NCI-H2081 (cell line): ENCODE measurements at regions not wholly inside any gene's neighbourhood (a gene's known extent, or its start where the extent isn't known, plus 50 kb on each side); places are given as distances from the start of the nearest gene placed in this dataset.
"Not testable (repeated sequence)": the region's sequence is repeated elsewhere in the genome, so short reads cannot be mapped to it uniquely, and the experiment has no call there.

Experiments used
- DNase-seq, 2 experiments: peaks; one replicate each; lab custom pipeline; 2025; lab: John Stamatoyannopoulos, UW

DNA sequence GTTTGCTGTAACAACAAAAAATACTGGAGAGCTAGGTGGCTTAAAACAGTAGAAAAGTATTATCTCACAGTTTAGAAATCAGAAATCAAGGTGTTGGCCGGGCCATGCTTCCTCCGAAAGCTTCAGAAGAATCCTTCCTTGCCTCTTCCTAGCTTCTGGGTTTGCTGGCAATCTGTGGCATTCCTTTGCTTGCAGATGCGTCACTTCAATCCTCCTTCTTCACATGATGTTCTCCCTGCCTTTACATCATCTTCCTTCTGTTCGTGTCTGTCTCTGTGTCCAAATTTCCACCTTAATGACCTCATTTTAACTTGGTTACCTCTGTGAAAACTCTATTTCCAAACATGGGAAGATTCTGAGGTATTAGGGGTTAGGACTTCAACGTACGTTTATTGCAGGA, 90.4 kb upstream of the CHD1 start:
- no peak for DNase-seq

GRCh38 chr5:99010294-99010693, 81.5 kb upstream of the CHD1 start:
- DNase-seq, result no peak

GRCh38 chr5:99008009-99008408, 79.2 kb upstream of the CHD1 start:
- DNase-seq, result not testable (repeated sequence)

DNA sequence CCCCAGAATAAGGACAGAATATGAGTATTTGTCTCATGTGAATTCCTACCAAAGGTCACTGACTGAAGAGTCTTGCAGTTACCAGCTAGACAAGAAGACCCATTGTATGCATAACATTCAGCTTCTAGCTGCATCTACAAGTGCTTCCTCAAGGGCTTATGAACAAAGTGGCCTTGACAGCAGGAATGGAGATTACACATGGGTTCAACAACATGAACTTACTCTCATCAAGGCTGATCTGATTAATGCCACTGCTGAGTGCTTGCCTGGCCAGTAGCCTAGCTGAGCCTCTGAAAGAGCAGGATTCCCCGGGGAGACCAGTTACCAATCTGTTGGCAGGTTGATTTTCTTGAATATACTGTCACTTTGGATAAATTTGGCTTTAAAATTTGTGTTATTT, 76.7 kb upstream of the CHD1 start:
- DNase-seq, result no peak

DNA sequence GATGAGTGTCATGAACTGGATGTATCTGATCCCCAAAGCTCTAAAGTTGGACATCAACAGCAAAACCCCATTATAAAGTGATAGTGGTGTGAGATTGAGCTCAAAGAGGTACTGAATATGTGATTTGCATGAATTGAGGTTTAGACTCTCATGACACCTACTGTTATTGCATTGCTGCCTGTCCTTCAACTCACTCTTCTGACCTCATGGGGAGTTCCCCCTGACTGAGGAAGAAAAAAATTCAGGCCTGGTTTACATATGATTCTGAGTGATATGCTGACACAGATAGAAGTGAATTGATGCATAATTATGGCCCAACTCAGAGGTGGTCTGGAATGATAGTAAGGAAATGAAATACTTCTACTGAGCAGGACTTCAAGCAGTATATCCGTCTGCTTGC, 76.2 kb upstream of the CHD1 start:
- no peak for DNase-seq

- DNase-seq, result no peak
Measured at GRCh38 chr5:99000876-99001275, 72.1 kb upstream of the CHD1 start.

DNA sequence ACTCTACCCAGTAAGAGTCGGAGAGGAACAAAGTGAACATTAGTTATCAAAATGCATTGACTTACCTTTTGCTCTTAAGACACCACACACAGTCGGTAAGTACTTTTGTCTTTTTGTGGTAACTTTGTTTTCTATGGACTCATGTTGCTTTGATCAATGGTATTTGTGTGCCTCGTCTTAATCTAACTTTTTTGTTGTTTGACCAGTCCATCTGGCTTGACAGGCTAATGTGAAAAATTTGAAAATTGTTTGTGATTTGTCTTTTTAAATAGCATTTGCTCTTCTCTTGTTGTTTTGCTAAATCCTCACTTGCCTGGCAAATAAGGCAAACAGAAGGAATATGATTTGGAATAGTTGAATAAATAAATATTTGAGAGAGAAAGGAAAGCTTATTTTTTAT, 71.4 kb upstream of the CHD1 start:
- no peak for DNase-seq

DNA sequence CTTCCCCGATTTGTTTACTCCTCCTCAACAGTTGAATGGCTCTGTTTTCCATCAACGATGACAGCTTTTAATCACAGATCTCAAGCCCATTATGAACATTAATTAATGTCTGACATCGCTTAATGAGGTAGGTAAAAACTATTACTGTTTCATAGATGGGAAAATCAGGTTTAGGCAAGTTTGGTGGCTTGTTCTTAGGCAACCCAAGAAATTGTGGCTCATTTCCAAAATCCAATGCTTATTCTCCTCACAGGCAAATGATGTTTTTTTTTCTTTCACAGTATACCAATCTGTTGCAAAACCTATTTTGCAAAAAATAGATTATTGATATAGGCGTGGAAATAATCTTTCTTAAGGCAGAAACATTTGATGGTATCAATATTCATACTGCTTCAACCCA, 70.8 kb upstream of the CHD1 start:
- DNase-seq, result no peak

DNA sequence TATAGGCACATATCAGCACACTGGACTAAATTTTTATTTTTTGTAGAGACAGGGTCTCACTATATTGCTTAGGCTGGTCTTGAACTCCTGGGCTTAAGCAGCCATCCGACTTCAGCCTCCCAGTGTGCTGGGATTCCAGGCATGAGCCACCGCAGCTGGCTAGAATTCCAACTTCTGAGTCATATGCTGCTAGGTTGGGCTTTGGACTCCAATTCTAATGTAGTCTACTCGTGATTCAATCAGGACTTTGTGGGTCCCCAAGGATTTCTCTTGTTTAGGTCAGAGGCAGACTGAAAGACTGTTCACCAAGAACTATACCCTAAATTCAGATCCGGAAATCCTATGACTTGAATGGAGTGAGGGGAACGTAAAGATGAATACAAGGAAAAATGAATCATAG, 68.2 kb upstream of the CHD1 start:
- DNase-seq, result no peak

DNA sequence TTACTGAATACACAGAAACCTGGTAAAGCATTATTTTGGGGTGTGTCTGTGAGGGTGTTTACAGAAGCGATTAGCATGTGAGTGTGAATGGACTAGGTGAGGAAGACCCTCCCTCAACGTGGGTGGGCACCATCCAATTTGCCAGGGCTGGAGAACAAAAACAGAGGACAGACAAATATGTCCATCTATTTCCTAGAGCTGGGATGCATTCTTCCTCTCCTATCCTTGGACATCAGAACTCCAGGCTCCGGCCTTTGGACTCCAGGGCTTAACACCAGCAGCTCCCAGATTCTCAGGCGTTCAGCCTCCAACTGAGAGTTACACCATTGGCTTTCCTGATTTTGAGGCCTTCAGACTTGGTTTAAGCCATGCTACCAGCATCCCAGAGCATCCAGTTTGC, 65.8 kb upstream of the CHD1 start:
- no peak for DNase-seq

DNA sequence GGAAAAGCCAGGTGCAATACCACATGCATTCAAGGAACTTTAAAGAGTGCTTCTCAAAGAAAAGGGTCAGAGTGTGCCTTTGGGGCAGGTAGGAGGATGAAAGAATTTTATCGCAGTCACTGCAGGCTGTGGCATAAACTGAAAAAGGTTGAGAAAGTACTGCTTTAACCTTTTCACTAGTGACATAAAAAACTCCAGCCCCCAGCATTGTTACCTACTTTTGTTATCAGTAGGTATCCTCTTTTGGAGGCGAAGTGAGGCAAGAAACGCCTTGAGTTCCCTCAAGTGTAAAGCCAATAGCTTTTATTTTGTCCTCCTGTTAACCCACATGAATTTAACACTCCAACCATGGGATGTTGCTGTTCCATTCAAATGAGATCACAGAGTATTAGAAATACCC, 64.7 kb upstream of the CHD1 start:
- no peak for DNase-seq

GRCh38 chr5:98992552-98992951, 63.7 kb upstream of the CHD1 start:
- DNase-seq, result no peak

DNA sequence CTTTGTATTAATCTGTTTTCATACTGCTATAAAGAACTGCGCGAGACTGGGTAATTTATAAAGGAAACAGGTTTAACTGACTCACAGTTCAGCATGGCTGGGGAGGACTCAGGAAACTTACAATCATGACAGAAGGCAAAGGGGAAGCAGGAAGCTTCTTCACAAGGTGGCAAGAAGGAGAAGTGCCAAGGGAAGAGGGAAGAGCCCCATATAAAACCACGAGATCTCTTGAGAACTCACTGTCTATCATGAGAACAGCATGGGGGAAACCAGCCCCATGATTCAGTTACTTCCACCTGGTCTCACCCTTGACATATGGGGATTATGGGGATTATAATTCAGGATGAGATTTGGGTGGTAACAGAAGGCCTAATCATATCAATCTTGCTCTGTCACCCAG, 60.9 kb upstream of the CHD1 start:
- DNase-seq, result no peak

- DNase-seq, result no peak
Measured at GRCh38 chr5:98986587-98986986, 57.8 kb upstream of the CHD1 start.

- DNase-seq, result no peak
Measured at GRCh38 chr5:98982880-98983279, 54.1 kb upstream of the CHD1 start.
